ENCODE measurements at regions not wholly inside any gene's neighbourhood (a gene's known extent, or its start where the extent isn't known, plus 50 kb on each side); places are given as distances from the start of the nearest gene placed in this dataset.
A peak's percentile ranks its signal among the peaks of the same experiment; 100 is the strongest.
"Not testable (repeated sequence)": the region's sequence is repeated elsewhere in the genome, so short reads cannot be mapped to it uniquely, and the experiment has no call there.

DNA sequence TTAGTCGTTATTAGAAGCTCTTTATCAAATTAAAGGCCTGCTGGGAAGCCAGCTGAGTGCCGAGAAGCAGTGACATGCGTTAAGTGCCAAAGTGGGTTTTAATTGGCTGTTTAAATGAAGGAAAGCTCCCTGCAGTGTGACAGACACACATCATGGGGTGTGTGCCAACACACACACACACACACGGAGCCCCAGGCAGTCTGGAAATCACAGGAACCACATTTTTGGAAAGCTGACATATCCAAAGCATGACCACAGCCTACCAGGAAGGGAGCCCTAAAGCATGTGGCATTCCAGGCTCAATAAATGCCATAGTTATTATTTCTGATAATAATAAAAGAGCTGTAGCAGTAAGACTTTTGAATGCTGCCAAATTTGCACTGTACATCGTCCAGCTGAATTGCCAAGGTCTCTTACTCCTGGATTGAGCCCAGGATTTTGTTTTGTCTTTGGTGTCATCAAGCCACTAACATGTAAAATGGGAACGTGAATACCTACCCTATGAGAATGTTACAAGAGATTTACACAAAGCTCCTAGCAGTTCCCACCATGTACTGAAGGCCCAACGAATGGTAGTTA is 135.1 kb downstream of the TMEM30B start:
- no peak for ATAC-seq (ENCODE audit: poor library complexity)
- DNase-seq: no peak
- intact Hi-C loops (cut with DNase I): no loop called here

DNA sequence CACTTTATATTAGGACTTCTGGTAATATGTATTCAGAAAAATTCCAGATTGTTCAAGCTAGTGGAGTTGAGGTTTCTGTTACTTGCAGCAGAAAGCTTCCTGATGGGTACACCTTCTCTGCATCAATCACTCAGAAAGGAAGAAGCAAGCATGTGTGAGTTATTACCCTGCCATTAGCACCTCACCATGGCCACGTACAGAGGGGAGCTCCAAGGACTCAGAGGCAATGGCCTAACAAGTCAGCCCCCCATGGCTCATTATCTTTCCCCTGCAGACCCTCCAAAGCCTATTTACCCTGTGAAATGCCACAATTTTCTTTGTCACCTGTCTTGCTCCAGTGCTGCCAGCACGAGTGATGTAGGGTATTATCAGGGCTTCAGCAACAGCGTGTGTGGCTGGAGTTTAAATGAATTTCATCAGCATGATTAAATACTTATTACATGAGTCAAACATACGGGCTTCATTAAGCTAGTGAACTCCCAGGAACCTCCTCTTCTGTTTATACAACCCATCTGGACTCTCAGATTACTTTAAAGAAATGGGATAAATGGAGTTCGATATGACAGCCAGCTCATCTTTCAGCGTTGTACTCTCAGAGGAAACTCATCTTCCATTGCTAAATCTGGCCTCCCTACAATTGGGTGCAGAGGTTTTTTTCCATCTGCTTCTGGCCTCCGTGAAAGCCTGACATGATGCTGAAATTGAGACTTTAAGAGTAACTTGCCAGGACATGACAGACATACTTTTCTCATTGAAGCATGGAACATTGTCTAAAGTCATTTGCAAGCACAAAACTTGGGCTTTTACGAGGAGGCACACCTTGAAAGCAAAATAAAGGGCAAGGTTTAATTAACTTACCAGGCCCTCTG is 135.9 kb downstream of the TMEM30B start:
- intact Hi-C loops (cut with DNase I): no loop called here
- DNase-seq: no peak
- ATAC-seq (ENCODE audit: poor library complexity): peak; percentile 49

DNA sequence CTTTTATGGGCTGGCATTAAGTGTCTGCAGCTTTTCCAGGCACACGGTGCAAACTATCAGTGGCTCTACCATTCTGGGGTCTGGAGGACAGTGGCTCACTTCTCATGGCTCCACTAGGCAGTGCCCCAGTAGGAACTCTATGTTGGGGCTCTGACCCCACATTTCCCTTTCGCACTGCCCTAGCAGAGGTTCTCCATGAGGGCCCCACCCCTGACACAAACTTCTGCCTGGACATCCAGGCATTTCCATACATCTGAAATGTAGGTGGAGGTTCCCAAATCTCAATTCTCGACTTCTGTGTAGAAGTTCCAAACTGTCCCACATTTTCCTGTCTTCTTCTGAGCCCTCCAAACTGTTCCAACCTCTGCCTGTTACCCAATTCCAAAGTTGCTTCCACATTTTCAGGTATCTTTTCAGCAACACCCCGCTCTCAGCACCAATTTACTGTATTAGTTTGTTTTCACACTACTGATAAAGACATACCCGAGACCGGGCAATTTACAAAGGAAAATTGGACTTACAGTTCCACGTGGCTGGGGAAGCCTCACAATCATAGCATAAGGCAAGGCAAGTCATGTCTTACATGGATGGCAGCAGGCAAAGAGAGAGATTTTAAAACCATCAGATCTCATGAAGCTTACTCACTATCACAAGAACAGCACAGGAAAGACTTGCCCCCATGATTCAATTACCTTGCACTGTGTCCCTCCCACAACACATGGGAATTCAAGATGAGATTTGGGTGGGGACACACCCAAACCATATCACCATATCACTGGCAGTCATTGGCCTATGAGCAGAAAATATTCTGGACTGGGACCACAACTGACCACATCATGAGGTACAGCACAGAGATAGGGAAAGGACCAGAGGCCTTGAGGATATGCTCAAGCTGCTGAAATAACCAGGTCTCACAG is 136.8 kb downstream of the TMEM30B start:
- intact Hi-C loops (cut with DNase I); ATAC-seq (ENCODE audit: poor library complexity): not testable (repeated sequence)

DNA sequence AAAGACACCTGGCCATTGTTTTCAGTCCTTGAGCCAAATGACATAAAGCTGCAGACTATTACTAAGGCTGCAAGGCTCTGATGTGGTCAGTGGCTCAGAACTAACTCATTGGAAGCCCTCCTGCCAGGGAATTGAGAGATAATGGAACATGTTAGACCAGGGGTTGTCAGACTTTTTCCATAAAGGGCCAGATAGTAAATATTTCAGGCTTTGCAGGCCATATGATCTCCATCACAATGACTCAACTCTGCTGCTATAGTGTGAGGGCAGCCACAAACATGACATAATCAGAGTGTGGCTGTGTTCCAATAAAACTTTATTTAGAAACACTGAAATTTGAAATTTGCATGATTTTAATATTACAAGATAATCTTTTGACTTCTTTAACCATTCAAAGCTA is 140.3 kb downstream of the TMEM30B start:
- no peak for ATAC-seq (ENCODE audit: poor library complexity)
- intact Hi-C loops (cut with DNase I): no loop called here
- no peak for DNase-seq

More for the DNA sequence above, 136.8 kb downstream of the TMEM30B start:
- not testable (repeated sequence) for DNase-seq

DNA sequence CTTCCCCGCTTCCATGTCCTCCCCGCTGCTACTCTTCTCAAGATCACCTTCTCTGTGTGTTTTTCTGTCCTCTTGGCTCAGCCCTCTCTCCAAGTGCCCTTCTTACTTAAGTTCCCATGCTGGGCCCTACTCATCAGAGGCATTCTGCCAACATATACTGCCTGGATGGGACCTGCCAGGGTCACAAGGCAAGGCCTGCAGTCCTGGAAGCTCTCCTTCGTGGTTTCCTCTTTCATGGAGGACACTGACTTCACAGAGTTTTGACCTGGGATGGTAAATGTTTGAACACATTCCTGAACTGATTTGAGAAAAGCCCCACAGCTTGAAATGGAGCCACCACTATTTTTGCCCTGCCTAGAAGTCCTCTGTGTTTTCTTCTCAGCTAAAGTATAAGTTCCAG is 140.9 kb downstream of the TMEM30B start:
- DNase-seq: no peak
- no peak for ATAC-seq (ENCODE audit: poor library complexity)
- intact Hi-C loops (cut with DNase I): no loop called here

DNA sequence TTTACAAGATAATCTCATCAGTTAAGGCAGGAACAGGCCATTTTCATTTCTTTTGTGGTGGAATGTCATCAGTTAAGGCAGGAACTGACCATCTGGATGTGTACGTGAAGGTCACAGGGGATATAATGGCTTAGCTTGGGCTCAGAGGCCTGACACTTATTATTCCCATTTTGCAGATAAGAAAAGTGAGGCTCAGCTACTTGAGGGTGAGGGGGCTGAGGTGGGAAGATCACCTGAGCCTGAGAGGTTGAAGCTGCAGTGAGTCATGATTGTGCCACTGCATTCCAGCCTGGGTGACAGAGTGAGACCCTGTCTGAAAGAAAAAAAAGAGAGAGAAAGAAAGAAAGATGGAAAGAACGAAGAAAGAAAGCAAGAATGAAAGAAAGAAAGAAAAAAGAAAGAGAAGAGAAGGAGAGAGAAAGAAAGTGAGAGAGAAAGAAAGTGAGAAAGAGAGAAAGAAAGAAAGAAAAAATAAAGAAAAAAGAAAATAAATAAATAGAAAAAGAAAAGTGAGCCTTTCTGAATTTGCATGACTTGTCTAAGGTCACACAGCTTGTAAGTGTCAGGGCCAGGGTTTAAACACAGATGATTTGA is 142.0 kb downstream of the TMEM30B start:
- intact Hi-C loops (cut with DNase I): no loop called here
- ATAC-seq (ENCODE audit: poor library complexity): no peak
- no peak for DNase-seq

DNA sequence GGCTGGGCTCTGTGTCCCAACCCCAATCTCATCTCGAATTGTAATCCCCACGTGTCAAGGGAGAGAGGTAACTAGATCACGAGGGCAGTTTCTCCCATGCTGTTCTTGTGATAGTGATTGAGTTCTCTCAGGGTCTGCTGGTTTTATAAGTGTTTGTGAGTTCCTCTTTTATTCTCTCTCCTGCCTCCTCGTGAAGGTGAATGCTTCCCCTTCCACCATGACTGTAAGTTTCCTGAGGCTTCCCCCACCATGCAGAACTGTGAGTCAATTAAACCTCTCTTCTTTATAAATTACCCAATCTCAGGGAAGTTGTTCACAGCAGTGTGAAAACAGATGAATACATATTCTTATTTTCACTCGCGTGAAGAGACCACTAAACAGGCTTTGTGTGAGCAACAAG is 148.2 kb downstream of the TMEM30B start:
- intact Hi-C loops (cut with DNase I): no loop called here

DNA sequence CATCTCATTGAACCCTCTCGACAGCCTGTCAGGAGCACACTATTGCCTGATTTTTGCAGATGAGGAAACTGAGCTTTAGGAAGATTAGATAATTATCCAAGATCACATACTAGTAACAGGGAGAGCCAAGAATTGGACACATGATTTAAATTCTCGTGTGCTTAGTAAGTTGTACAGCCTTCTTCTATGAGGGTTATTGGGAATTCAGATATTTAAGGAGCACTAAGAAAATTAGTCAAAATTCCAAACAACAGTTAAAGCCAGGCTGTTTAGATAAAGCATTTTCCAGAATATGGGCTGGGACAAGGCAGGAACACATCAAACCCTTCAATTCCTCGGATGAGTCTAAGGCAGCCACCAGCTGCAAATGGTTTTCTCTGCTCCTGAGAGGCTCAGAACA is 148.8 kb downstream of the TMEM30B start:
- intact Hi-C loops (cut with DNase I): no loop called here
- ATAC-seq (ENCODE audit: poor library complexity): no peak

More for the DNA sequence above, 148.2 kb downstream of the TMEM30B start:
- DNase-seq (no peak), ATAC-seq (ENCODE audit: poor library complexity) (no peak)

DNA sequence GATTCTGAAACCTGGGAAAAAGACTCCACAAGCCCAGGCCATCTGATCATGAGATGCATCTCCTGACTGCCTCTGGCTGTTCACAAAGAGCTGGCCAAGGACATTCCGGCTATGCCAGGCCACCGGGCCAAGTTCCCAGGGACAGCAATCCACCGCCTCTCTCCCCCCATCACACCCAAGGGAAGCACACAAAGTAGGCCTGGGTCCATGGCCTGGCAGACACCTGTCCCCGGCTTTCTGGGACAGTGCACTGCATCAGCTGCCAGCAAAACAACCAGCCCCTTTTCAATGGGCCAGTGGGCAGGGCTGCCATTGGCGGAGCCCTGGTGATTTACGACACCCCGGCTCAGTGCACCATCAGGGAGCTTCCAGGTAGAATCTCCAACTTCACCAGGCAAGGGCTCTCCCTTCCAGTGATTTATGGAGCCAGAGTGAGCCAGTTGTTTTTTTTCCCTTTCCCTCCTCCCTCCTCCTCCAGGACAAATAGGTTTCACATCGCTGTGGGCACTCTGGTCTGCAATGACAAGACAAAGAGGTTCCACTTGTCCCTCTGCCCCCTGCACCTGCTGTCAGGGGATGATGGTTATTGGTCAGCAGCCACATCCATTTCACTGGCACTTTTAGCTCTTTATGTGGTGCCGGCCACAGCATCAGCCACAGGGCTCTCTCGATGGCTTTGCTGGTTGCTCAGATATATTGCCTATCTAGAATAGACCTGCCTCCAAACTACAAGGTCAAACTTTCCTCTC is 149.6 kb downstream of the SLC38A6 start:
- DNase-seq: no peak
- intact Hi-C loops (cut with DNase I): no loop called here
- ATAC-seq (ENCODE audit: poor library complexity): no peak

More for the DNA sequence above, 148.8 kb downstream of the TMEM30B start:
- no peak for DNase-seq

DNA sequence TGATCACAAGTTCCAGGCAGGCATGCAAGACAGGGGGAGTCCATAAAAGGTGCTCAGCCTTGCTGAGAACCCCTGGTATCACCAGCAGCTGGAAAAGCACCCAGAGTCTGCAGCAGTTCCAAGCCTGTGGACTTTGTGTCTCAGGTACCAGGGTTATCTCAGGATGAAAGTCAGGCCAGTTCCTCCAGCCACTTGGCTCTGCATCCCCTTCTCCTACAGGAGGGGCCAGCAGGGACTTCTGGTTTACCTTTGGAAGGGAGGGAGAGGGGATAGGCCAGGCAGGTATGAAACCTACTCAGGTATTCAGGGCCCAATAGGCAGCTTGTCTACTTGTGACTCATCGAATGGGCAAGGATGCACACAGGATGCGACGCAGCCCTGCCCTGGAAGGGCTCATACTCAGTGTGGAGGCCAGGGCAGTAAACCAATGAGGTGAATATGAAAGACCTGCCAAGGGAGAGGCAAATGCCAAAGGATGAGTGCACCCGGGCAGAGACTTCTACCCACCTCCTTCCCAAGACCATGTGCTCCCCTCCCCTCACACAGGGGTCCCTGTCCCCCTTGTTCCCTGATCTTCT is 148.2 kb downstream of the SLC38A6 start:
- ATAC-seq (ENCODE audit: poor library complexity) (no peak), DNase-seq (no peak)
- intact Hi-C loops (cut with DNase I): no loop called here

DNA sequence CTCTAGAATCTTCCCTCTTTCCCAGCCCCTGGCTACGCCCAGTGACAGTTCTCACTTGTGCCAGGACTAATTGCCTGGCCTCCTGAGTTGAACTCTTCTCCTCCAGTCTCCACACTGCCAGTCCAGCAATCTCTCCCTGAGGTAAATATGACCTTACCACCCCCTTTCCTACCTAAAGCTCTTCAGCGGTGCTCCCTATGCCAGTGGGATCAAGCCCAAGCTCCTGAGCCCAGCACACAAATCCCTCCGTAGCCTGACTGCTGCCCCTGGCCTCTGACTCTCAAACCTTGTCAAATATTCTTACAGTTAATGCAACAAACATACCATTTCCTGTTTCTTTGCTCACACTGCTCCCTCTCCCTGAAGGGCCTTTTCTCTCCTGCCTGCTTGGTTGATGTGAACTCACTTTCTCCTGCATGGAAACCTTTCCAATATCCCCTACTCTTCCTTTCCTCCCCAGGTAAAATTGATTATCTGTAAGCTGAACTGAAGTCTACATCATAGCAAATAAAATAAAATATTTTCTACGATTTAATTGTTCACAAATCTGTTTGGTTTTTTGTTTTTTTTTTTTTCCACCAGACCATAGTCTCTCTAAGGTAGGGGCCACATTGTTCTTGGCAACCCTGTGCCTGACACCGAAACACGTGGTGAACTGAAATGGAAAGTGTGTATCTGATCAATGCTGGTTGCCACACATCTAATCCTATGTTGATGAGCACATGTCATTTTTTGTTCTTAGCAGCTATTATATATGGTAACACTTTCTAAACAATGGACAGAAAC is 147.5 kb downstream of the SLC38A6 start:
- ATAC-seq (ENCODE audit: poor library complexity) (no peak), DNase-seq (no peak)
- intact Hi-C loops (cut with DNase I): no loop called here

DNA sequence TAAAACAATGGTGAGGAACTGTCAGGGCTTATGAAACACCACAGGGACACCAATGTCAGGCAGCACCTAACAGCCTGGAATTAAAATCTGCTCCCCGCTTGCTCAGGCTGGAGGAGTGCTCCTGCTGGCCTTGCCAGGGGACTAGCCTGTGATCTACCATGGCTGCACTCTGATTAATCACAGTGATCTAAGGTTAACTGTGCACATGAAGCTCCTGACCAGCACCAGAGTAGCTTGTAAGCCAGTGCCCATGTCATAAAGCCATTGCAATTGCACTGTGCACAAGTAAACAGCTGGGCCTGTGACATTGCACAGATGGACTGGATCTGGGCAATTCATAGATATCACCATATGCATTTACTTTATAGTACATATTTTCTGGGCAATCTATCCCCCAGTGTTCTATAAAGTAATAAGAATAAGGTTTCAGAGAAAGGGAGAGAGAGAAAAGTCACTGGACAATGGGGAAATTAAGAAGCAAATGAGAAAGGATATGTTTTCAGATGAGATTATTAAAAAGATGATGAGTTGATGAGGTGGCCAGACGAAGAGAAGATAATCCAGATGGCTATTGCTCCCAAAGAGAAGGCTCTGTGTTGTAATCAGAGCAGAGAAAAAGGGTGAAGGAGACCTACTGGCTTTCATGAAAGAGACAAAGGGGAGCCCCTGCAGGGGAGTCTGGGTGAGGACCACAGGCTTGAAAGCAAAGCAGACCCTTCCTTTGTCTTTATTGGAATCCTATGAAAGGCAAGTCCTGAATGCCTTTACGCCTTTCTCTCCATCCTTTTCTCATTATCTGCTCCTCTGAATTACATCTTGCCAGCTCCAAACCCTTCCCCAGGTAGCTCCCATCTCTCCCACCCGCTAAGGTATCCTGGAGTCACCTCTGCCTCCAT is 145.8 kb downstream of the SLC38A6 start:
- no peak for DNase-seq
- intact Hi-C loops (cut with DNase I): no loop called here
- no peak for ATAC-seq (ENCODE audit: poor library complexity)

DNA sequence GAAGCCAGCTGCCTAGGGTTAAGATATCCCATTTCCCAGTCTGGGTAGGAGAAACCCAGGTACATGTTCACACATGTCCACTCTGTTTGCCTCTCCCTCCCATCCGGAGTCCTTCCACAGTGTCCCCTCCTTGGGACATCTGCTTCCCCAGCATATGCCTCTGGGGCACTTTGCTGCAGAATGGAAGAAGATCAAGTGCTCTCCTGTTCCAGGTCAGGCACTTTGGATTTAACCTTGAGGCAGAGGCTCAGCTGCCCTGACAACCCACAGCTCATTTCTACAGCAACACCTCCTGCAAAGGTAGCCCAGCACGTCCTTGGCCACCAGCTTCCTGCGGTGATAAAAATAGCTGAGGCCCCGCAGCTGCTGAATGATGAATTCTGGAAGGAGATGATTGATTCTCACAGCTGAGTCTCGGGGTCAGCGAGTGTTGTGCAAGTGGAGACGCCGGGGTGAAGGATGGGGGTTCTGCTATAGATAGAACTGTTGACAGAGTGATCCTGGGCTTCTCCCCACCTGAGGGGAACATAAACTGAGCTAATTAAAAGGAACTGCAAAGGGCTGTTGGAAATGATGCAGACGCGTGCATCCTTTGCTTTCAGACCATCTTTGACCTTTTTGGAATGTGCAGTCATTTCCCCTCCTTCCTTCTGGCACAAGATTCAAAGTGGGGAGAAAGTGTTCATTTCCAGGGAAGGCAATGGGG is 145.0 kb downstream of the SLC38A6 start:
- ATAC-seq (ENCODE audit: poor library complexity): peak; percentile 45
- no peak for DNase-seq
- intact Hi-C loops (cut with DNase I): no loop called here

DNA sequence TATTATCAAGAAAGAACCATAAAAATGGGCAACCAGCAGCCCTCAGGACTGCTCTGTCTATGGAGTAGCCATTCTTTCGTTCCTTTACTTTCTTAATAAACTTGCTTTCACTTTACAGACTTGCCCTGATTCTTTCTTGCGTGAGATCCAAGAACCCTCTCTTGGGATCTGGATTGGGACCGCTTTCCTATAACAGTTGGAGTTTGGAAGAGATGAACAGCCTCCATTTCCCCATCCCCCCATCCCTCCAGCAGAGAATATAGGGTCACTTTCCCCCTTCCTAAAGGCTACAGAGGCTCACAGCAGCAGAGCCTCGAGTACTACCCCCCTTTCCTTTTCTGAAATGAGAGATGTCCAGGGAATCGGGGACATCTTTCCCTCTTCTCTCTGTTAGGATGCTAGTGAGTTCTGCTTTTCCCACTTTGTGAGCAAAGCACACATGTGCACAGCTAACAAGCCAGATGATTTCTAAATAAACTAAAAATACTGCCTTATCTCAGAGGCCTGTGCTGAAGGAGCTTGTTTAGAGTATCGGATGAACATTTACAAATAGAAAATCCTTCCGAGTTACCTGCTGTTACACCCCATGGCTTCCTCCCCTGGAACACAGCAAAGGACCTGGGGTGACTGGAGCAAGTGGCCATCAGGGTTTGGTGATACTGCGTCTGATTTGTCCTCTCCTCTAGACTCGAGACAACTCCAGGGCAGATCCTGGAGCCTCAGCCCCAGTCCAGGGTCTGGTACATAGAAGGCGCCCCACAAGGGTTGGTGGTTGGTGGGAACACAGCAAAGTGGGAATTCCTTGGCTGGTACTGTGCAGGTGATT is 144.2 kb downstream of the SLC38A6 start:
- peak; percentile 52 for ATAC-seq (ENCODE audit: poor library complexity)
- intact Hi-C loops (cut with DNase I): no loop called here
- no peak for DNase-seq

DNA sequence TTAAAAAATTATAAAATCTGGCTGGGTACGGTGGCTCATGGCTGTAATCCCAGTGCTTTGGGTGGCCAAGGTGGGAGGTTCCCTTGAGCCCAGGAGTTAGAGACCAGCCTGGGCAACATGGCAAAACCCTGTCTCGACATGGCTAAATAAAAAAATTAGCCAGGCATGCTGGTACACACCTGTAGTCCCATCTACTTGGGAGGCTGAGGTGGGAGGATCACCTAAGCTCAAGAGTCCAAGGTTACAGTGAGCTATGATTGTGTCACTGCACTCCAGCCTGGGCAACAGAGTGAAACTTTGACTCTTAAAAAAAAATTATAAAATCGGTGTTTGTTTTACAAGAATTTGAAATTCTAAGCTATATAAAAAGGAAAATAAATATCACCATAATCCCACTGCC is 141.8 kb downstream of the SLC38A6 start:
- no peak for ATAC-seq (ENCODE audit: poor library complexity)
- intact Hi-C loops (cut with DNase I): no loop called here
- no peak for DNase-seq
